ENCODE measurements at regions not wholly inside any gene's neighbourhood (a gene's known extent, or its start where the extent isn't known, plus 50 kb on each side); places are given as distances from the start of the nearest gene placed in this dataset.

DNA sequence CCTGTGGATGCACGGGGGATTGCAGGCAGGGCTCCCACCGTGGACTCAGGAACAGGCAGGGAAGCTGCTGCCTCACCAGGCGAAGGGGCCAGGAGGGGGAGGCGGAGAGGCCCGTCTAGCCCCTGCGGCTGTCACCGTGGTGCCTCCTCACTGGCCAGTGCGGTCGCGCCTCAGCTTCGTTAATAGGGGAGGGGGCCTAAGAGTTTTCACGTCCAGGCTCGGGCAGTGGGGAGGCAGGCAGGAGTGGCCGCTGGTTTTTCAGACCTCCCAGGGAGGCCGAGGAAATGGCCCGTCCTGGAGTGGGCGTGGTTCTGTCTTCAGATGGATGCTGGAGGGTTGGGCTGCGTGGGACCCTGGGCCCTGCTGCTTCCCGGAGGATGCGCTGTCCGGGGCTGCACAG, 91.1 kb upstream of the B3GAT1 start:
- no peak for TF ChIP-seq ZNF23 (tag by site-specific recombination; IDR thresholded peaks at IDR 0.05; ENCODE audit: borderline replicate concordance)
- TF ChIP-seq, protein P1, sequence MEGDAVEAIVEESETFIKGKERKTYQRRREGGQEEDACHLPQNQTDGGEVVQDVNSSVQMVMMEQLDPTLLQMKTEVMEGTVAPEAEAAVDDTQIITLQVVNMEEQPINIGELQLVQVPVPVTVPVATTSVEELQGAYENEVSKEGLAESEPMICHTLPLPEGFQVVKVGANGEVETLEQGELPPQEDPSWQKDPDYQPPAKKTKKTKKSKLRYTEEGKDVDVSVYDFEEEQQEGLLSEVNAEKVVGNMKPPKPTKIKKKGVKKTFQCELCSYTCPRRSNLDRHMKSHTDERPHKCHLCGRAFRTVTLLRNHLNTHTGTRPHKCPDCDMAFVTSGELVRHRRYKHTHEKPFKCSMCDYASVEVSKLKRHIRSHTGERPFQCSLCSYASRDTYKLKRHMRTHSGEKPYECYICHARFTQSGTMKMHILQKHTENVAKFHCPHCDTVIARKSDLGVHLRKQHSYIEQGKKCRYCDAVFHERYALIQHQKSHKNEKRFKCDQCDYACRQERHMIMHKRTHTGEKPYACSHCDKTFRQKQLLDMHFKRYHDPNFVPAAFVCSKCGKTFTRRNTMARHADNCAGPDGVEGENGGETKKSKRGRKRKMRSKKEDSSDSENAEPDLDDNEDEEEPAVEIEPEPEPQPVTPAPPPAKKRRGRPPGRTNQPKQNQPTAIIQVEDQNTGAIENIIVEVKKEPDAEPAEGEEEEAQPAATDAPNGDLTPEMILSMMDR (tag by site-specific recombination; IDR thresholded peaks at IDR 0.05): no peak
- no peak for TF ChIP-seq GLI4 (tag by site-specific recombination; IDR thresholded peaks at IDR 0.05)
- TF ChIP-seq, protein P2, sequence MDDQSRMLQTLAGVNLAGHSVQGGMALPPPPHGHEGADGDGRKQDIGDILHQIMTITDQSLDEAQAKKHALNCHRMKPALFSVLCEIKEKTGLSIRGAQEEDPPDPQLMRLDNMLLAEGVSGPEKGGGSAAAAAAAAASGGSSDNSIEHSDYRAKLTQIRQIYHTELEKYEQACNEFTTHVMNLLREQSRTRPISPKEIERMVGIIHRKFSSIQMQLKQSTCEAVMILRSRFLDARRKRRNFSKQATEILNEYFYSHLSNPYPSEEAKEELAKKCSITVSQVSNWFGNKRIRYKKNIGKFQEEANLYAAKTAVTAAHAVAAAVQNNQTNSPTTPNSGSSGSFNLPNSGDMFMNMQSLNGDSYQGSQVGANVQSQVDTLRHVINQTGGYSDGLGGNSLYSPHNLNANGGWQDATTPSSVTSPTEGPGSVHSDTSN (CRISPR knock-in tag; IDR thresholded peaks at IDR 0.05): no peak
- TF ChIP-seq ZNF324 (tag by site-specific recombination; IDR thresholded peaks at IDR 0.05): no peak
- no peak for TF ChIP-seq HOXC10 (CRISPR knock-in tag; IDR thresholded peaks at IDR 0.05)

All from HEK293 (cell line).